HCT116 (cell line): ENCODE measurements at regions not wholly inside any gene's neighbourhood (a gene's known extent, or its start where the extent isn't known, plus 50 kb on each side); places are given as distances from the start of the nearest gene placed in this dataset.

Experiments used
- ATAC-seq: fragments of 200-7000 bp; cut with Tn5 transposase; 2 replicates; pipeline ENCODE4 v1.9.1; 2020; ENCODE audit warnings: mild to moderate bottlenecking, moderate library complexity
- BruUV-seq: library from RNA; stranded (reverse); fragments of 400-500 nt; replicated peaks from 2 replicates; lab custom pipeline; 2021; lab: Mats Ljungman, UMichigan
- CTCF ChIA-PET: fragments of 300-600 bp; sonication (Branson Sonifier 250); formaldehyde crosslinking; loops from one replicate; lab custom pipeline; 2021; ENCODE audit warnings: antibody characterized with exemption; lab: Charles Lee
- POLR2A ChIA-PET: fragments of 300-600, 350-600 bp; sonication (Branson Sonifier 250); formaldehyde crosslinking; loops from one replicate; lab custom pipeline; 2021; ENCODE audit warnings: antibody characterized with exemption; lab: Charles Lee
- RAD21 ChIA-PET, 2 experiments: fragments of 300-600 bp; sonication (Branson Sonifier 250); formaldehyde crosslinking; loops; one replicate each; lab custom pipeline; 2023; ENCODE audit warnings: low total read pairs in 2 of 2; ENCODE audit not compliant: uncharacterized antibody in 2 of 2, unreplicated experiment in 2 of 2, low non-redundant PET in 1 of 2; lab: Charles Lee
- DNase-seq: peaks from one replicate; pipeline ENCODE4 v3.0.0-alpha.2; 2010; ENCODE audit warnings: low read depth, low spot score
- H2AFZ ChIP-seq: fragments of 200-600 bp; shearing (Covaris generic), sonication (generic); 2 replicates; pipeline ENCODE4 v1.6.1; 2017; ENCODE audit warnings: low read depth, mixed run types, mixed read lengths, antibody characterized with exemption, low read length; ENCODE audit not compliant: poor library complexity, severe bottlenecking
- H3K27ac ChIP-seq: 2 replicates; pipeline ENCODE4 v1.5.1; 2012; ENCODE audit warnings: low read depth, low read length
- H3K27me3 ChIP-seq: fragments of 200-600 bp; sonication (generic); 2 replicates; pipeline ENCODE4 v1.6.1; 2016; ENCODE audit warnings: mixed run types, low read length, mixed read lengths; ENCODE audit not compliant: insufficient read depth
- H3K36me3 ChIP-seq, 2 experiments: fragments of 200-500 bp in 1 of 2; fragments of 200-600 bp in 1 of 2; sonication (Bioruptor generic) in 1 of 2; sonication (generic) in 1 of 2; 2 replicates each; pipeline versions ENCODE4 v1.5.1 to v1.6.1; 2014 to 2016; ENCODE audit warnings: low read length in 2 of 2, inconsistent platforms in 1 of 2, mixed read lengths in 1 of 2, mixed run types in 1 of 2; ENCODE audit not compliant: insufficient read depth in 2 of 2, control insufficient read depth in 1 of 2
- H3K4me1 ChIP-seq, 2 experiments: fragments of 200-600 bp in 1 of 2; sonication (generic) in 1 of 2; 2 replicates each; pipeline versions ENCODE4 v1.5.1 to v1.6.1; 2012 to 2017; ENCODE audit warnings: low read length in 2 of 2, inconsistent platforms in 1 of 2, mild to moderate bottlenecking in 1 of 2, mixed read lengths in 1 of 2, mixed run types in 1 of 2, moderate library complexity in 1 of 2; ENCODE audit not compliant: insufficient read depth in 2 of 2, control insufficient read depth in 1 of 2
- H3K4me2 ChIP-seq: fragments of 200-600 bp; sonication (generic); 2 replicates; pipeline ENCODE4 v1.6.1; 2017; ENCODE audit warnings: mixed run types, low read length, mixed read lengths
- H3K4me3 ChIP-seq, 2 experiments: fragments of 200-600 bp in 1 of 2; sonication (generic) in 1 of 2; replicated peaks in 1 of 2; 2 replicates each; pipeline ENCODE4 v1.5.1; 2011 to 2016; ENCODE audit warnings: low read length in 2 of 2, control low read depth in 1 of 2, low read depth in 1 of 2, mild to moderate bottlenecking in 1 of 2, mixed read lengths in 1 of 2, mixed run types in 1 of 2
- H3K79me2 ChIP-seq: fragments of 200-600 bp; sonication (generic); 2 replicates; pipeline ENCODE4 v1.6.1; 2017; ENCODE audit warnings: mild to moderate bottlenecking, mixed run types, low read length, moderate library complexity, mixed read lengths; ENCODE audit not compliant: insufficient read depth
- H3K9ac ChIP-seq: fragments of 200-600 bp; sonication (generic); 2 replicates; pipeline ENCODE4 v1.6.1; 2016; ENCODE audit warnings: low read length, mixed read lengths
- H3K9me2 ChIP-seq: fragments of 200-600 bp; sonication (generic), shearing (Covaris generic); 2 replicates; pipeline ENCODE4 v1.6.1; 2017; ENCODE audit warnings: mixed run types, mild to moderate bottlenecking, moderate library complexity; ENCODE audit not compliant: insufficient read depth
- H3K9me3 ChIP-seq, 2 experiments: fragments of 200-500 bp in 1 of 2; fragments of 200-600 bp in 1 of 2; sonication (Bioruptor generic) in 1 of 2; sonication (generic) in 1 of 2; 2 replicates each; pipeline ENCODE4 v1.6.1; 2014 to 2017; ENCODE audit warnings: low read length in 2 of 2, mixed read lengths in 2 of 2, inconsistent platforms in 1 of 2, low read depth in 1 of 2, mild to moderate bottlenecking in 1 of 2, mixed run types in 1 of 2, moderate library complexity in 1 of 2; ENCODE audit not compliant: control insufficient read depth in 1 of 2, insufficient read depth in 1 of 2
- H4K20me1 ChIP-seq: fragments of 200-600 bp; sonication (generic), shearing (Covaris generic); 2 replicates; pipeline ENCODE4 v1.6.1; 2017; ENCODE audit warnings: mixed run types, mild to moderate bottlenecking, moderate library complexity; ENCODE audit not compliant: insufficient read depth
- CBX3 ChIP-seq: IDR thresholded peaks from 2 replicates; pipeline ENCODE4 v1.6.1; 2012; ENCODE audit warnings: low read depth
- CEBPB ChIP-seq: IDR thresholded peaks from 2 replicates; pipeline ENCODE4 v1.6.1; 2012; ENCODE audit warnings: low read depth
- ELF1 ChIP-seq: IDR thresholded peaks from 2 replicates; pipeline ENCODE4 v1.6.1; 2012; ENCODE audit warnings: low read depth, borderline replicate concordance
- FOSL1 ChIP-seq: IDR thresholded peaks from 2 replicates; pipeline ENCODE4 v1.6.1; 2012; ENCODE audit warnings: low read depth
- POLR2A ChIP-seq: IDR thresholded peaks from 2 replicates; pipeline ENCODE4 v1.7.0; 2011; ENCODE audit warnings: borderline replicate concordance; ENCODE audit not compliant: insufficient read depth, insufficient read length; ENCODE audit errors: extremely low read depth
- POLR2AphosphoS5 ChIP-seq: IDR thresholded peaks from 2 replicates; pipeline ENCODE4 v1.6.1; 2011; ENCODE audit warnings: mild to moderate bottlenecking, low read depth, low read length, moderate library complexity
- SIN3A ChIP-seq: IDR thresholded peaks from 2 replicates; pipeline ENCODE4 v1.6.1; 2012; ENCODE audit warnings: low read depth
- SP1 ChIP-seq: IDR thresholded peaks from 2 replicates; pipeline ENCODE4 v1.6.1; 2012; ENCODE audit warnings: low read depth
- SRF ChIP-seq: IDR thresholded peaks from 2 replicates; pipeline ENCODE4 v1.6.1; 2012; ENCODE audit warnings: low read depth
- TCF7L2 ChIP-seq: IDR thresholded peaks from 2 replicates; pipeline ENCODE4 v1.7.0; 2011; ENCODE audit warnings: borderline replicate concordance, inconsistent platforms; ENCODE audit not compliant: insufficient read depth, insufficient read length; ENCODE audit errors: extremely low read depth
- ZFX ChIP-seq: fragments of 450-650 bp; IDR thresholded peaks from 2 replicates; pipeline ENCODE4 v1.6.1; 2017
- ZNF274 ChIP-seq: fragments of 200-500 bp; sonication (Bioruptor generic); IDR thresholded peaks from 2 replicates; pipeline ENCODE4 v1.6.1; 2014; ENCODE audit warnings: mild to moderate bottlenecking, low read depth, low read length, inconsistent platforms
- intact Hi-C: fragments of 100-400 bp; cut with micrococcal nuclease; formaldehyde crosslinking; loops from 2 replicates; pipeline ENCODE4 v1.10.0; 2022
- TF ChIP-seq, protein P1 (sequence below): IDR thresholded peaks from 2 replicates; pipeline ENCODE4 v1.6.1; 2012
- TF ChIP-seq, protein P2 (sequence below): IDR thresholded peaks from 2 replicates; pipeline ENCODE4 v1.6.1; 2012; ENCODE audit warnings: low read depth
- TF ChIP-seq, protein P3 (sequence below): IDR thresholded peaks from 2 replicates; pipeline ENCODE4 v1.6.1; 2012
- TF ChIP-seq, protein P4 (sequence below): IDR thresholded peaks from 2 replicates; pipeline ENCODE4 v1.6.1; 2011; ENCODE audit warnings: mild to moderate bottlenecking, low read length, moderate library complexity; ENCODE audit not compliant: insufficient replicate concordance; ENCODE audit errors: extremely low read depth
- TF ChIP-seq, protein P5 (sequence below), 3 experiments: fragments of 200-600 bp in 1 of 3; sonication (generic) in 1 of 3; IDR thresholded peaks in 2 of 3; conservative IDR thresholded peaks in 1 of 3; 2 replicates each; pipeline ENCODE4 v1.5.1; 2012 to 2017; ENCODE audit warnings: low read depth in 2 of 3, low read length in 2 of 3, antibody characterized with exemption in 1 of 3, borderline replicate concordance in 1 of 3, control low read depth in 1 of 3, mild to moderate bottlenecking in 1 of 3, mixed read lengths in 1 of 3, mixed run types in 1 of 3, moderate library complexity in 1 of 3; ENCODE audit not compliant: insufficient read depth in 1 of 3

DNA sequence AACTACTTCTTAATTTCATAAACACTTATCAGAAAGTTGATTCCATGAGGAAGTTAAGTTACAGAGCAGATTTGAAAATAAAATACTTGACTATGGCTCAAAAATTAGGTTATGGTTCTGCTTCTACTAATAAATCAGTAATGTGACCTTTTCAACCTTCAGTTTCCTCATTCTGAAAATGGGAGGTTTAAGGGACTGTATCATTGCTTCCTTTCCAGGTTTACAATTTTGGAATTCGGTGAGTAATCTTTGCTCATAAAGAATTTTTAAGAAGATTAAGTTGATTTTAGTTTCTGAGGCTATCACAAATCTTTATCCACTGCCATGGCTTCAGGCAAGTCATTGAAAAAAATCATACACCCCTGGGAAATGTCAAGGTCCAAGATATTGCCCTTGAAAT lies 1061.2 kb downstream of the DIPK2A start:
- Histone ChIP-seq H3K36me3 (no peaks in the 10 kb centered on the region), H3K9me3 (no peaks in the 10 kb centered on the region), H3K79me2 (no peaks in the 10 kb centered on the region), H3K4me3 (no peak overlapping the region), H2AFZ (no peak overlapping the region), H3K4me1 (no peaks in the 10 kb centered on the region), H4K20me1 (no peaks in the 10 kb centered on the region), H3K27me3 (no peaks in the 10 kb centered on the region), H3K4me2 (no peak overlapping the region), H3K9me2 (no peaks in the 10 kb centered on the region), H3K9ac (no peak overlapping the region), H3K27ac (no peak overlapping the region)
- ChIA-PET POLR2A (no interaction called here), CTCF (no interaction called here), RAD21 (no interaction called here)
- ATAC-seq (no peak), DNase-seq (no peak)
- intact Hi-C loops = no loop called here
- BruUV-seq = no TSS peak
- TF ChIP-seq ZFX (no peak), POLR2AphosphoS5 (no peak), CEBPB (no peak), CBX3 (no peak), SRF (no peak), SP1 (no peak), ELF1 (no peak), TCF7L2 (no peak), POLR2A (no peak), FOSL1 (no peak), ZNF274 (no peak), SIN3A (no peak)
- TF ChIP-seq, protein P1, sequence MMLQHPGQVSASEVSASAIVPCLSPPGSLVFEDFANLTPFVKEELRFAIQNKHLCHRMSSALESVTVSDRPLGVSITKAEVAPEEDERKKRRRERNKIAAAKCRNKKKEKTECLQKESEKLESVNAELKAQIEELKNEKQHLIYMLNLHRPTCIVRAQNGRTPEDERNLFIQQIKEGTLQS = no peak
- TF ChIP-seq, protein P2, sequence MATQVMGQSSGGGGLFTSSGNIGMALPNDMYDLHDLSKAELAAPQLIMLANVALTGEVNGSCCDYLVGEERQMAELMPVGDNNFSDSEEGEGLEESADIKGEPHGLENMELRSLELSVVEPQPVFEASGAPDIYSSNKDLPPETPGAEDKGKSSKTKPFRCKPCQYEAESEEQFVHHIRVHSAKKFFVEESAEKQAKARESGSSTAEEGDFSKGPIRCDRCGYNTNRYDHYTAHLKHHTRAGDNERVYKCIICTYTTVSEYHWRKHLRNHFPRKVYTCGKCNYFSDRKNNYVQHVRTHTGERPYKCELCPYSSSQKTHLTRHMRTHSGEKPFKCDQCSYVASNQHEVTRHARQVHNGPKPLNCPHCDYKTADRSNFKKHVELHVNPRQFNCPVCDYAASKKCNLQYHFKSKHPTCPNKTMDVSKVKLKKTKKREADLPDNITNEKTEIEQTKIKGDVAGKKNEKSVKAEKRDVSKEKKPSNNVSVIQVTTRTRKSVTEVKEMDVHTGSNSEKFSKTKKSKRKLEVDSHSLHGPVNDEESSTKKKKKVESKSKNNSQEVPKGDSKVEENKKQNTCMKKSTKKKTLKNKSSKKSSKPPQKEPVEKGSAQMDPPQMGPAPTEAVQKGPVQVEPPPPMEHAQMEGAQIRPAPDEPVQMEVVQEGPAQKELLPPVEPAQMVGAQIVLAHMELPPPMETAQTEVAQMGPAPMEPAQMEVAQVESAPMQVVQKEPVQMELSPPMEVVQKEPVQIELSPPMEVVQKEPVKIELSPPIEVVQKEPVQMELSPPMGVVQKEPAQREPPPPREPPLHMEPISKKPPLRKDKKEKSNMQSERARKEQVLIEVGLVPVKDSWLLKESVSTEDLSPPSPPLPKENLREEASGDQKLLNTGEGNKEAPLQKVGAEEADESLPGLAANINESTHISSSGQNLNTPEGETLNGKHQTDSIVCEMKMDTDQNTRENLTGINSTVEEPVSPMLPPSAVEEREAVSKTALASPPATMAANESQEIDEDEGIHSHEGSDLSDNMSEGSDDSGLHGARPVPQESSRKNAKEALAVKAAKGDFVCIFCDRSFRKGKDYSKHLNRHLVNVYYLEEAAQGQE = no peak
- TF ChIP-seq, protein P3, sequence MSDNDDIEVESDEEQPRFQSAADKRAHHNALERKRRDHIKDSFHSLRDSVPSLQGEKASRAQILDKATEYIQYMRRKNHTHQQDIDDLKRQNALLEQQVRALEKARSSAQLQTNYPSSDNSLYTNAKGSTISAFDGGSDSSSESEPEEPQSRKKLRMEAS = no peak
- TF ChIP-seq, protein P4, sequence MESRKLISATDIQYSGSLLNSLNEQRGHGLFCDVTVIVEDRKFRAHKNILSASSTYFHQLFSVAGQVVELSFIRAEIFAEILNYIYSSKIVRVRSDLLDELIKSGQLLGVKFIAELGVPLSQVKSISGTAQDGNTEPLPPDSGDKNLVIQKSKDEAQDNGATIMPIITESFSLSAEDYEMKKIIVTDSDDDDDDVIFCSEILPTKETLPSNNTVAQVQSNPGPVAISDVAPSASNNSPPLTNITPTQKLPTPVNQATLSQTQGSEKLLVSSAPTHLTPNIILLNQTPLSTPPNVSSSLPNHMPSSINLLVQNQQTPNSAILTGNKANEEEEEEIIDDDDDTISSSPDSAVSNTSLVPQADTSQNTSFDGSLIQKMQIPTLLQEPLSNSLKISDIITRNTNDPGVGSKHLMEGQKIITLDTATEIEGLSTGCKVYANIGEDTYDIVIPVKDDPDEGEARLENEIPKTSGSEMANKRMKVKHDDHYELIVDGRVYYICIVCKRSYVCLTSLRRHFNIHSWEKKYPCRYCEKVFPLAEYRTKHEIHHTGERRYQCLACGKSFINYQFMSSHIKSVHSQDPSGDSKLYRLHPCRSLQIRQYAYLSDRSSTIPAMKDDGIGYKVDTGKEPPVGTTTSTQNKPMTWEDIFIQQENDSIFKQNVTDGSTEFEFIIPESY = no peak
- TF ChIP-seq, protein P5, sequence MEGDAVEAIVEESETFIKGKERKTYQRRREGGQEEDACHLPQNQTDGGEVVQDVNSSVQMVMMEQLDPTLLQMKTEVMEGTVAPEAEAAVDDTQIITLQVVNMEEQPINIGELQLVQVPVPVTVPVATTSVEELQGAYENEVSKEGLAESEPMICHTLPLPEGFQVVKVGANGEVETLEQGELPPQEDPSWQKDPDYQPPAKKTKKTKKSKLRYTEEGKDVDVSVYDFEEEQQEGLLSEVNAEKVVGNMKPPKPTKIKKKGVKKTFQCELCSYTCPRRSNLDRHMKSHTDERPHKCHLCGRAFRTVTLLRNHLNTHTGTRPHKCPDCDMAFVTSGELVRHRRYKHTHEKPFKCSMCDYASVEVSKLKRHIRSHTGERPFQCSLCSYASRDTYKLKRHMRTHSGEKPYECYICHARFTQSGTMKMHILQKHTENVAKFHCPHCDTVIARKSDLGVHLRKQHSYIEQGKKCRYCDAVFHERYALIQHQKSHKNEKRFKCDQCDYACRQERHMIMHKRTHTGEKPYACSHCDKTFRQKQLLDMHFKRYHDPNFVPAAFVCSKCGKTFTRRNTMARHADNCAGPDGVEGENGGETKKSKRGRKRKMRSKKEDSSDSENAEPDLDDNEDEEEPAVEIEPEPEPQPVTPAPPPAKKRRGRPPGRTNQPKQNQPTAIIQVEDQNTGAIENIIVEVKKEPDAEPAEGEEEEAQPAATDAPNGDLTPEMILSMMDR (IDR thresholded peaks at IDR 0.05 in 2 of 3, conservative IDR thresholded peaks at IDR 0.05 in 1 of 3; ENCODE audit: borderline replicate concordance in 1 of 3, insufficient read depth in 1 of 3, low read depth in 2 of 3, low read length in 2 of 3) = no peak
